HG02759 (cell line): ENCODE measurements at regions not wholly inside any gene's neighbourhood (a gene's known extent, or its start where the extent isn't known, plus 50 kb on each side); places are given as distances from the start of the nearest gene placed in this dataset.
A peak's percentile ranks its signal among the peaks of the same experiment; 100 is the strongest.
"Not testable (repeated sequence)": the region's sequence is repeated elsewhere in the genome, so short reads cannot be mapped to it uniquely, and the experiment has no call there.

Experiments
- ATAC-seq: cut with Tn5 transposase; IDR thresholded peaks from one replicate; pipeline ENCODE4 v1.9.1; 2021; ENCODE audit warnings: mild to moderate bottlenecking, moderate library complexity; ENCODE audit not compliant: unreplicated experiment

GRCh38 chr11:49442669-49443068, 234.3 kb upstream of the FOLH1 start:
- ATAC-seq = no peak

DNA sequence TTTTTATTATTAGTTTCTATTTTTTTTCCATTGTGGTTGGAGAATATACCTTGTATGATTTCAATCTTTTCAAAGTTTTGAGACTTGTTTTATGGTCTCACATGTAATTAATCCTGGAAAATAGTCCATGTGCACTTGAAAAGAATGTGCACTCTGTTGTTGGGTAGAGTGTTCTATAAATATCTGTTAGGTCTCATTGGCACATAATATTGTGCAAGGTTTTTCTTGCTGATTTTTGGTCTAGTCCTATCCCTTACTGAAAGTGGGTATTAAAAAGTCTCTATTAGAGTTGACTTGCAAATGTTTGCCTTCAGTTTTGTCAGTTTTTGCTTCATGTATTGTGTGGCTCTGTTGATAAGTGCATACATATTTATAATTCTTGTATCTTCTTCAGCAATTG, 231.5 kb upstream of the FOLH1 start:
- ATAC-seq = not testable (repeated sequence)

GRCh38 chr11:49434308-49434707, 225.9 kb upstream of the FOLH1 start:
- not testable (repeated sequence) for ATAC-seq

DNA sequence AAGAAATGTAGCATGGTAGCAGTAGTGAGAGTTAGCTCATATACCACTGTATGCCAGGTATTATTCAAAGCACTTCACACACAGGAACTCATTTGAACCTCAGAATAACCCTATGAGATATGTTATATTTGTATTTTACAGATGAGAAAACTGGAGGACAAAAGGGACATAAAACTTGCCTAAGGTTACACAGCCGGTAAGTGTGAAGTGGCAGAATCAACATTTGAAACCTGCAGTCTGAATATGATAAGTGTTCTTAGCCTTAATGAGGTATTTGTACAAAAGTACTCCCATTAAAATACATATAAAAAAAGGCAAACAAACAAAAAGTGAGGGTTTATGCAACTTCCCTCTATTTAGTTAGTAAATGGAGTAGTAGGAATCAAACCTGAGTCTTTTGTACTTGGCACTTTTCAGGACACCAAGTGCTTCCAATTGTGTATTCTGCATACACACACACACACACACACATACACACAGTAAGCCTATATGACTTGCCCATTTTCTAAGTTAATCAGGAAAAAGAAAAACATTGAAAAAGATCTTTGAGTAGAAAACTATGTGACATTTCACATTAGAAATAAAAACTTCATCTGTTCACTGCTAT, 223.9 kb upstream of the FOLH1 start:
- no peak for ATAC-seq

GRCh38 chr11:49424136-49424535, 215.7 kb upstream of the FOLH1 start:
- no peak for ATAC-seq

DNA sequence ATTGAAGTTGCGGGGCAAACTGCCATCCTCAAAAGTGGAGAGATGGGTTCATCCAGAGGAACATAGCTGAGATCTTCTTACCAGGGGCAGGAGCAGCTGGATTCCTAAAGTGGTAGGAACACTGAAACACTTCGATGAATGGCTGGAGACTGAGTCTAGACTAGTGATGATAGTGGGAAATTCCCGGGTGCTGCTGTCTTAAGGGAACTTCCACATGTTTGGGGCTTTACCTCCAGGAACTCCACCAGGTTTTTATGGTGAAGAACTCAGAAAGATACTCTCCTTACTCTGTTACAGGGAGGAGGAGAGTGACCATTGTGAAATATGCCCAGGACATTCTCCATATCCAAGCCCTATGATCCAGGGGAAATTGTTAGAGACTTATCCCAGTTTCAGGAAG, 210.5 kb upstream of the FOLH1 start:
- ATAC-seq = peak; percentile 45

DNA sequence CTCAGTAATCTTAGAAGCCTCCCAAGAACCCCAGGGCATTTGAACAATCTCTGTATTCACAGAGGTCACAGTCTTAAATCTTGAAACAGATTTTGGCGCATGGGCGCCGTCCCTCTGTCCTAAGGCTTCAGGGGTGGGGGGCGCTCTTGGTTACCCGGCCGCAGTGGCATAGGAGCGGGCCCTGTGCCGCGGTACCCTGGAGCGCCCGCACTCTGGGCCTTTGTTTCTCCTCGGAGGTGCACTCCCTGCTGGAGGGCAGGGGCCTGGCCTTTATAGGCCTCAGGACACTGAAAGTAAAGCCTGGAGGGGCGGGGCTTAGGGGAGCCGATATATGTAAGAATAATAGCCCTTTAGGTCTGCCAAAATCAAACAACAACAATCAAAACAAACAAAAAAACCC, 197.3 kb upstream of the FOLH1 start:
- ATAC-seq = no peak

DNA sequence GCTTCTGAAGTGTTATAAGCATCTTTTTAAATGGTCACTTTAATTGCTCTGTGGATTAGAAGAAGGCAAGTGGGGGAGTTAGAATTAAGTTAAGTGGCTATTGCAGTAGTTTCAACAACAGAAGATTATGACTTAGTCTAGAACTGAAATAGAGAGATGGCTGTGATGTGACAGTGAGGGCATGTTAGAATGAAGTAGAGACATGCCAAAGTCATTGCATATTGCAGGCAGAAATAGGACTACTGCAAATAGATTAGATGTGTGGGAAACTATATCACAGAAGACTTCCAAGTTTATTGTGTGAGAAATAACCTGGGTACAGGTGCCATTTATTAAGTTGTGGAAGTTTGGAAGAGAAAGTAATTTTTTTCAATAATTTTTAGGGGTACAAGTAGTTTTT, 187.4 kb upstream of the FOLH1 start:
- ATAC-seq = not testable (repeated sequence)

DNA sequence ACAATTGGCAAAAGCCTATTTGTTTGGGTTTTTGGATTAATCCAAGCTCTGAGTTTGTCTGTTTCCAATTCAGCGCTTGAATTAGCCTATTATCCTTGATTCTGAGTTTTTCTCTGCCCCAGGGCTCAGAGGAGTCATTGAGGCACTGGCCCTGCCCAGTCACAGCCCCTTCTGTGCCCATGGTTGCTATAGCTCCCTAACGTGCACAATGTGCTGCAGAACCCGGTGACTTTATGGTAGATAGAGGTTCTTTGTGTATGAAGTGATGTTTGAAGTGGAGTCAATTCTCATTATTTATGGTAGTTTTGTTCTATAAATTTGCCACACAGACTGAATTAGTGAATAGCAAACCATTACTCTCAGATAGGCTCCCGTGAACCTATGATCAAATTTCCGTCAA, 182.0 kb upstream of the FOLH1 start:
- ATAC-seq = not testable (repeated sequence)

GRCh38 chr11:49389149-49389548, 180.7 kb upstream of the FOLH1 start:
- not testable (repeated sequence) for ATAC-seq

DNA sequence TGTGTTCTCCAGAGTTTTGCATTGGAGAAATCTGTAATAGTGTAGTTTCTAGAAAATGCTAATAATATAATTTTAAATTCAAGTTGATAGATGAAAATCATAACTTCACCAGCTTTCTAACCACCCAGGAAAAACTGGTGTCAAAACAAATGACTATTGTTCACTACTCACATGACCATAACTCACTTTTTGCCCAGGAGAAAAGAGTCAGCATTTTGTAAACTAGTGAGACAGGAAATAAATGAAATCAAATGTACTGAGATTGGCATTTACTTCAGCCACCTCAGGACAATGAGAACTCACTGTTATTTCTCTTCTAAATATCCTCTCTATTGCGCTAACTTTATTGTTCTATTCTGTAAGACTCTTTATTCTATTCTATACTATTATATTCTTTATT, 176.0 kb upstream of the FOLH1 start:
- ATAC-seq = not testable (repeated sequence)

DNA sequence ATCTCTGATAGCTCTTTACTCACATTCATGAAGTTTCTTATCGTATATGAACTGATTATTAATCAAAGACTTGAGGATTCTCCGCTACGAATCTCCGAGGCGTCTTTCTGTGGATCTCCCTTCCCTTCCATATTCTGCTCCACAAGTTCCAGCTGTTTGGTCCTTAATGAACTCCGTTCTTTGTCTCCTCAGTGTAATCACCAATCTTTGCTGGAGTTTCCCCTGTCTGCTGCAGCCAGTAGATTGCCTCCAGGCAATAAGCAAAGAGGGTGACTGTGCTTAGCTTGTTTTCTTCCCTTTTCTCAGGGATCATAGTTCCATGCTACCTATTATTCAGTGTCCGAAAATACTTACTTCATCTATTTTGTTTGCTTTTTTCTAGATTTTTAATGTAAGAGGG, 169.6 kb upstream of the FOLH1 start:
- ATAC-seq = no peak

DNA sequence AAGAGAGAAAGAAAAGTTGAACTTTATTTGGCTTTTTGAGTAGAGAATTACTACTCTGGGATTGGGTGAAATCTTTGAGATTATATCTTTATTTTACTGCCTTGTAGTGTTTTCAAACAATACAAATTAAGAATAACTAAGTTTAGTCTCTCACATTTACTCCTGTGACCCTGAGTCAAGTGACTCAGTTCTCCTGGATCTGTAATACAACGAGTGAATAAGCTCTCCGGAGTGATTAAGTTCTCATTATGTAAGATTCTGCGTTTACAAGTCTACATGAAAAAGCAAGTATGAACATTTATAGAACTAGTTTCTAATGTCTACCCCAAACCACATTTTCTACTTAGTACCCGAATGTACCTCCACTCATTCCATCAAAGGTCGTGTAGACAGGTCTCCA, 165.5 kb upstream of the FOLH1 start:
- not testable (repeated sequence) for ATAC-seq

DNA sequence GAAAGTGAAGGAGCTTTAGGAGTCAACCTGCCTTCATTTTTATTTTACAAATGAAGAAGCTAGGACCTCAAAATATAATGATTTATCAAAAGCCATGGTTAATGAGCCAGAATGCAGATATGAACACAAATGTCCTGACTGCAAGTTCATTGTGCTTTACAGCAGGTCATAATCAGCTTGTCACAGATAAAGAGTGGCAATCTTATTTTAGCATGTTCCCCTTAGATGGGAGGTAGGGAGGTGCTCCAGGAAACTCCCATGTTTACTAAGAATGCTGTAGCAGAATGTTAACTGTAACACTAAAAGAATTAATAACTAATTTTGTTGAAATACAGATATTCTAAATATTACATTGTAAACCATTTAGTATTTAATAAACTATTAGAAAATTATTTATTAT, 165.0 kb upstream of the FOLH1 start:
- not testable (repeated sequence) for ATAC-seq

DNA sequence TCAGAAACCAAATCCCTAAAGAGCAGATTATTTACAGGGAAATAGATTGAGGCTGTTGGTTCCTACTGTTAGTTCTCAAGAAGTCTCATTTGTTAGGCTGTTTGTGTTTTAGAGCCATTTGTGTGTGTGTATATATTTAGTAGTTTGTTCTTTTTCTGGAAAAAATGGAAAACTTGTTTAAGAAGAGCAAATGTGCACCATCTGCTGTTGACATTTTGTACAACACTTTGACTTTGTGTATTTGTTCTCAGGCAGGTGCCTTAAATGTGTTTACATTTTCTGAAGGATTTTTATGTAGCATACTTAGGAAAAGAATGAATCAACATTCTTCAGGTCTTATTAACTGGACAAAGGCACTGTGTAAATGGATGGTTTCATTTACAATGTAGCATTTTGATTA, 163.7 kb upstream of the FOLH1 start:
- not testable (repeated sequence) for ATAC-seq

- not testable (repeated sequence) for ATAC-seq
Measured at GRCh38 chr11:49368556-49368955, 160.2 kb upstream of the FOLH1 start.

- not testable (repeated sequence) for ATAC-seq
Measured at GRCh38 chr11:49365375-49365774, 157.0 kb upstream of the FOLH1 start.

GRCh38 chr11:49362994-49363393, 154.6 kb upstream of the FOLH1 start:
- ATAC-seq = not testable (repeated sequence)

GRCh38 chr11:49354536-49354935, 146.1 kb upstream of the FOLH1 start:
- not testable (repeated sequence) for ATAC-seq

DNA sequence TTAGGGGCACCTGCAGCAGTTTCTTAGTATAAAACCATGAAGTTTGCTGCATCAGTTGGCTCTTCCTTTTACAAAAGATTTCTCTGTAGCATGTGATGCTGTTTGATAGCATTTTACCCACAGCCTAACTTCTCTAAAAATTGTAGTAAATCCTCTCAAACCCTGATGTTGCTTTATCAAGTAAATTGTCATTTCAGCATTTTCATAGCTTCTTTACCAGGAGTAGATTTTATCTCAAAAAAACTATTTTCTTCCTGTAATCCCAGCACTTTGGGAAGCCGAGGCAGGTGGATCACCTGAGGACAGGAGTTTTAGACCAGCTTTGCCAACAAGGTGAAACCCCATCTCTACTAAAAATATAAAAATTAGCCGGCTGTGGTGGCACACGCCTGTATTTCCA, 144.5 kb upstream of the FOLH1 start:
- ATAC-seq = not testable (repeated sequence)

DNA sequence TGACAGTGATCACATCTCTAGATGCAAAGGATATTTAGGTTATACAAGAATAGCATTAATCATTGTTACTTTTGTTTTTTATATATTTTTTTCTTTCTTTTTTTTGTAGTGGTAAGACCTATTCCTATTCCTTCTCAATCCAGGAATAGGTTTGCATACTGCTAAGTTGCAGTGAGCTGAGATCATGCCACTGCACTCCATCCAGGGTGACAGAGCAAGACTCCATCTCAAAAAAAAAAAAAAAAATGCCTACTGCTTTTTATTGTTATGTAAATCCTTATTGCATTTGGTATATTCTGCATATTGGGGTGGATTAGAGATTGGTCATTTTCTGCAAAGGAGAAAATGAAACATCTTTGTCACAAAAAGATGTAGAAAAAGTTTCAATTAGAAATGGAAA, 138.2 kb upstream of the FOLH1 start:
- ATAC-seq = not testable (repeated sequence)

DNA sequence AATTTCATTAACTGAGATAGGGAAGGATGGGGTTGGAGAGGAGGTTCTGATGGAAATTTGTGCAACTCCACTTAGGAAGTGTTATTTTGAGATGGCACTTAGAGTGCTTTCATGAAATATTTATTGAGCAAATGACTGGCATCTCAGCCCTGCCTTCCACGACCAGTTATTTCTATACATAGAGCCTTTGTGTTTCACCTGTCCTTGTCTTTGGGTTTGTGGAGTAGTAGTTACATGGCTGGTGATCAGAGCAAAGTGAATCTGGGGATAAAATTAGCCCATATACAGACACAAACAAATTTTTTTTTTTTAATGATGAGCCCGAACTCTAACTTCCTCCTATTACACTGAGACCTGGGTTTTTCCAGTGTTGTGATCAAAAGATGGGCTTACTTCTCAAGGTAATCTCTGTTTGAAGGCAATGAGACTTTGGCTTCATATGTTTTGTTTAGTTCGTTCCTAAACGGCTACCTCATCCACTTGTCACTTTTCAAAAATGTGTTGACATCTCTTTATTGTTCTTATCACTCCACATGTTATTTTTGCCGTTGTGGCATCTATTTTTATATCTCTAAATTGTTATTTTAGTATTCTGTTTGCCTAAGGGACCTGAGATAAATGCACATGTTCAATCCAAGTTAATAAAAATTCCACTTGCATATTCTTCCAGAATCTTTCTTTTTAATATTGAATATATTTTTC, 120.2 kb upstream of the FOLH1 start:
- not testable (repeated sequence) for ATAC-seq

GRCh38 chr11:49327766-49328165, 119.4 kb upstream of the FOLH1 start:
- not testable (repeated sequence) for ATAC-seq
